MM.1S (cell line): ENCODE measurements at regions not wholly inside any gene's neighbourhood (a gene's known extent, or its start where the extent isn't known, plus 50 kb on each side); places are given as distances from the start of the nearest gene placed in this dataset.

Experiments used
- CTCF ChIP-seq: fragments of 300-600 bp; sonication (generic); IDR thresholded peaks from 2 replicates; pipeline ENCODE4 v1.5.1; 2016; ENCODE audit warnings: antibody characterized with exemption, low read length, mixed read lengths
- EZH2 ChIP-seq: fragments of 300-600 bp; sonication (generic); optimal IDR thresholded peaks from 2 replicates; pipeline ENCODE3; 2017; ENCODE audit warnings: low read depth, mild to moderate bottlenecking, antibody characterized with exemption, low read length, mixed read lengths
- EZH2phosphoT487 ChIP-seq: fragments of 300-600 bp; sonication (generic); IDR thresholded peaks from 2 replicates; pipeline ENCODE4 v1.6.1; 2018; ENCODE audit warnings: antibody characterized with exemption, low read length

- no peak for TF ChIP-seq CTCF
- no peak for TF ChIP-seq EZH2
- TF ChIP-seq EZH2phosphoT487 = no peak
Measured at GRCh38 chr3:30081904-30082303, 524.5 kb upstream of the TGFBR2 start.
